Astrocyte of the spinal cord (primary cell): ENCODE measurements at regions not wholly inside any gene's neighbourhood (a gene's known extent, or its start where the extent isn't known, plus 50 kb on each side); places are given as distances from the start of the nearest gene placed in this dataset.
A peak's percentile ranks its signal among the peaks of the same experiment; 100 is the strongest.
"Not testable (repeated sequence)": the region's sequence is repeated elsewhere in the genome, so short reads cannot be mapped to it uniquely, and the experiment has no call there.

Experiments used
- DNase-seq: peaks from one replicate; pipeline ENCODE4 v3.0.0; 2011; ENCODE audit warnings: low read depth, low spot score
- H3K4me3 ChIP-seq: 2 replicates; pipeline ENCODE4 v1.5.1; 2011; ENCODE audit warnings: low read depth, mild to moderate bottlenecking, low read length, moderate library complexity
- in situ Hi-C: cut with HindIII; loops from 2 replicates; pipeline ENCODE4 v1.10.0; 2017; ENCODE audit warnings: low sequenced_read_pairs
- TF ChIP-seq, protein P1 (sequence below): IDR thresholded peaks from 2 replicates; pipeline ENCODE4 v1.5.1; 2012; ENCODE audit warnings: low read depth, mild to moderate bottlenecking, low read length, inconsistent platforms

- TF ChIP-seq, protein P1, sequence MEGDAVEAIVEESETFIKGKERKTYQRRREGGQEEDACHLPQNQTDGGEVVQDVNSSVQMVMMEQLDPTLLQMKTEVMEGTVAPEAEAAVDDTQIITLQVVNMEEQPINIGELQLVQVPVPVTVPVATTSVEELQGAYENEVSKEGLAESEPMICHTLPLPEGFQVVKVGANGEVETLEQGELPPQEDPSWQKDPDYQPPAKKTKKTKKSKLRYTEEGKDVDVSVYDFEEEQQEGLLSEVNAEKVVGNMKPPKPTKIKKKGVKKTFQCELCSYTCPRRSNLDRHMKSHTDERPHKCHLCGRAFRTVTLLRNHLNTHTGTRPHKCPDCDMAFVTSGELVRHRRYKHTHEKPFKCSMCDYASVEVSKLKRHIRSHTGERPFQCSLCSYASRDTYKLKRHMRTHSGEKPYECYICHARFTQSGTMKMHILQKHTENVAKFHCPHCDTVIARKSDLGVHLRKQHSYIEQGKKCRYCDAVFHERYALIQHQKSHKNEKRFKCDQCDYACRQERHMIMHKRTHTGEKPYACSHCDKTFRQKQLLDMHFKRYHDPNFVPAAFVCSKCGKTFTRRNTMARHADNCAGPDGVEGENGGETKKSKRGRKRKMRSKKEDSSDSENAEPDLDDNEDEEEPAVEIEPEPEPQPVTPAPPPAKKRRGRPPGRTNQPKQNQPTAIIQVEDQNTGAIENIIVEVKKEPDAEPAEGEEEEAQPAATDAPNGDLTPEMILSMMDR: no peak
- no peak overlapping the region for H3K4me3 ChIP-seq
- peak; percentile 40 for DNase-seq
- in situ Hi-C loops: no loop called here
Measured at GRCh38 chr13:65595916-65596315, 1634.2 kb downstream of the PCDH9 start.

GRCh38 chr13:65594298-65594781 lies 1635.8 kb downstream of the PCDH9 start:
- H3K4me3 ChIP-seq: no peak overlapping the region
- in situ Hi-C loops: no loop called here
- peak; percentile 85 for DNase-seq
- TF ChIP-seq, protein P1: no peak

DNA sequence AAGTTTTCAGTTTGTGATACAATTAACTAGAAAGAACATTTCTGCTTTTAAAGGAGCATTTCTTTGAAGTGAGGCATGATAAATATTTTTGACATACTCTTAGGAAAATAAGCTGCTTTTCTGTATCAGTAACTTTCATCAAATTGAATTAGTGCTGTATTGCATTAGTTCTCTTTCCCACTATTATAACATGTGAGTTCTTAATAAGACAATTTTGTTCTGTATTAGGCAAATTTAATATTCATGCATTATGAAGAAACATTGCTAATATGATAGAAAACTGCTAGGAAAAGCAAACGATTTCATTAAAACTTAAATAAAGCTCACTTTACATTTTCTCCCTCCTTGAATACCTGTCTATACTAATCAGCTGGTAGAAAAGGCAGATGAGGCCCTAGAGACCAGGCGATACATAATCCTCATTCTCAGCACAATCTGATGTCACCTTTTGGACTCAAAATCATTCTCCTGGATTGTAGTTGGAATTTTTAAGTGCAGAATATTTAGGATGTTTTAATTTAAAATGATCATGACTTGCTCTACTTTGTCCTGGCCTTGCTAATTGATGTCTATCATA lies 1636.8 kb downstream of the PCDH9 start:
- in situ Hi-C loops: no loop called here
- TF ChIP-seq, protein P1: no peak
- no peak overlapping the region for H3K4me3 ChIP-seq
- DNase-seq: no peak

DNA sequence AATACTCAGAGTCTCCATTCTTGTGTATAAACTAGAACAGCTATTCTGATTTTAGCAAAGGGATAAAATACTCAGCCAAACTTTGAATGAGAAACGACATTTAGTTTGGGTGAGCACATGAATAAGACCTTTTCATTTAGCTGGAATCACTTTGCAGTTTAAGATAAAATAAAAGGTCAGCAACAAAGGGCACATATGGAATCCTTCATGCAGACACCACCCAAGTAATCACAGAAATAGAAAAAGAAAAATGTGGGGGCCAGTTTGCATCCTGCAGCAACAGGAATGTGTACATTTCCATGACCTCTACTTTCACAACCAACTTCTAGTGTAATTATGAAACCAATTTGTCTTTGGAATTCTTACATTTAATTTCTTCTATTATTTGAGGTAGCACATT lies 1637.4 kb downstream of the PCDH9 start:
- TF ChIP-seq, protein P1: no peak
- DNase-seq: no peak

DNA sequence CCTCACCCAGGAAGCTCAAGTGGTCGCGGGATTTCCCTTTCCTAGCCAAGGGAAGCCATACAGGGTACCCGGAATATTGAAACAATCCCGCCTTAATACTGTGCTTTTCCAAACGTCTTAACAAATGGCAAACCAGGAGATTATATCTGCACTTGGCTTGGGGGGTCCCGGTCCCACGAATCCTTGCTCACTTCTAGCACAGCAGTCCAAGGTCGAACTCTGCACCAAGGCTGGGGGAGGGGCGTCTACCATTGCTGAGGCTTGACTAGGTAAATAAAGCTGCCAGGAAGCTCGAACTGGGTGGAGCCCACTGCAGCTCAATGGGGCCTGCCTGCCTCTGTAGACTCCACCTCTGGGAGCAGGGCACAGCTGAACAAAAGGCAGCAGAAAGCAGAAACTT lies 1644.8 kb downstream of the PCDH9 start:
- no peak for DNase-seq
- in situ Hi-C loops: no loop called here
- TF ChIP-seq, protein P1: no peak
- no peak overlapping the region for H3K4me3 ChIP-seq

More for the DNA sequence above, 1637.4 kb downstream of the PCDH9 start:
- in situ Hi-C loops: no loop called here
- H3K4me3 ChIP-seq: no peak overlapping the region

DNA sequence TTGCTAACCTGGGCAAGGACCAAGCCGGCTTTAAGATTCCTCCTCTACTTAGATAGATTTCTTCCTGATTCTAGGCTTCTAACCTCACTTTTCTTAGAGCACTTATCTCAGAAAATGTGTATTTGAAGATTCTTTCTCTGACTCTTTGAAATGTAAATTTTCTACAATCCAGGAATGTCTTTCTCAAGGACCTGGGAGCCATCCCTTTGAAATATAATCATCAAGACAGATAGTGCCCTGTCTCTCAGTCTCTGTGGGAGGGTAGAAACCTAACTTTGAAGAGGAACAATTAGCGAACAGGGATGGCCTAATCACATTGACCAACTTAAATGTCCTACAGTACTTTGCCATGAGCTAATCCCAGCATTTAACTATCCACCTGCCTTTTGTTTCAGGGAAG lies 1646.0 kb downstream of the PCDH9 start:
- no peak overlapping the region for H3K4me3 ChIP-seq
- TF ChIP-seq, protein P1: no peak
- no peak for DNase-seq
- in situ Hi-C loops: no loop called here

DNA sequence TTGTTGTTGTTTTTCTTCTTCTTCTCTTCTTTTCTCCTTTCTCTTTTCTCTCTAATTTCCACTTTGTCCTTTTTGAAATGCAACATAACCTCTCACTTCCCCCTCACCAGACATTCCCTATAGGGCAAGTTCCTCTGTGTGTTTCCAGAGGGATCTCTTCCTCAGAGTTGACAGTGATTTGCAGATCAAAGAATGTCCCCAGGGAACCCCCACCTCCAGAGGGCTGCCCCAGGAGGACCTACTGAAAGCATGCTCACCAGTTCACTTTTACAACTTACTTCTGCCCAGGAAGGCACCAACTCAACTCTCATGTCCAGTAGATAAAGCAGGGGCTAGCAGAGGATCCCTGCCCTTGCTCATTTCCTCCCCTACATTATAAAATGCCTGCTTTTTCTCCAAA lies 1648.0 kb downstream of the PCDH9 start:
- TF ChIP-seq, protein P1: no peak
- in situ Hi-C loops: no loop called here

GRCh38 chr13:65564561-65564960 lies 1665.6 kb downstream of the PCDH9 start:
- H3K4me3 ChIP-seq, DNase-seq, in situ Hi-C loops: not testable (repeated sequence)

More for the DNA sequence above, 1648.0 kb downstream of the PCDH9 start:
- DNase-seq: no peak
- no peak overlapping the region for H3K4me3 ChIP-seq
